Heart left ventricle (tissue), 16 donors: ENCODE measurements at regions not wholly inside any gene's neighbourhood (a gene's known extent, or its start where the extent isn't known, plus 50 kb on each side); places are given as distances from the start of the nearest gene placed in this dataset.
"Not testable (repeated sequence)": the region's sequence is repeated elsewhere in the genome, so short reads cannot be mapped to it uniquely, and the experiment has no call there.

Source experiments
- ATAC-seq, 4 donors: fragments of 200-7000 bp; cut with Tn5 transposase; one replicate each; pipeline ENCODE4 v1.9.1; 2020 to 2022; ENCODE audit warnings: moderate library complexity in 4 of 4, mild to moderate bottlenecking in 3 of 4, moderate number of reproducible peaks in 1 of 4
- DNase-seq, 5 donors: peaks; one replicate each; pipeline ENCODE4 v3.0.0-alpha.2; 2020
- H3K27ac ChIP-seq, 12 donors: fragments of 200-600 bp; sonication (generic) in 4 of 12; one replicate each; pipeline versions ENCODE4 v1.5.0 to v1.8.0; 2016 to 2022; ENCODE audit warnings: mild to moderate bottlenecking in 2 of 12
- H3K27me3 ChIP-seq, 9 donors: fragments of 200-600 bp; sonication (generic) in 2 of 9; one replicate each; pipeline versions ENCODE4 v1.5.1 to v1.8.0; 2016 to 2022; ENCODE audit warnings: mild to moderate bottlenecking in 3 of 9
- H3K36me3 ChIP-seq, 9 donors: fragments of 200-600 bp; sonication (generic) in 2 of 9; one replicate each; pipeline versions ENCODE4 v1.5.0 to v1.8.0; 2018 to 2022; ENCODE audit warnings: mild to moderate bottlenecking in 2 of 9
- H3K4me1 ChIP-seq, 12 donors: fragments of 200-600 bp; sonication (generic) in 4 of 12; one replicate each; pipeline versions ENCODE4 v1.5.0 to v1.8.0; 2016 to 2022; ENCODE audit warnings: mild to moderate bottlenecking in 3 of 12
- H3K4me3 ChIP-seq, 12 donors: fragments of 200-600 bp; sonication (generic) in 4 of 12; one replicate each; pipeline versions ENCODE4 v1.5.0 to v1.8.0; 2017 to 2022; ENCODE audit warnings: mild to moderate bottlenecking in 9 of 12, moderate library complexity in 4 of 12
- H3K9me3 ChIP-seq, 12 donors: fragments of 200-600 bp; sonication (generic) in 4 of 12; one replicate each; pipeline versions ENCODE4 v1.5.0 to v1.8.0; 2016 to 2022; ENCODE audit warnings: mild to moderate bottlenecking in 1 of 12
- CTCF ChIP-seq, 12 donors: fragments of 200-600 bp; sonication (generic) in 4 of 12; IDR thresholded peaks; one replicate each; pipeline versions ENCODE4 v1.5.0 to v1.8.0; 2018 to 2022; ENCODE audit warnings: antibody characterized with exemption in 12 of 12, mild to moderate bottlenecking in 5 of 12
- POLR2A ChIP-seq, 2 donors: fragments of 450-650 bp; IDR thresholded peaks; one replicate each; pipeline ENCODE4 v1.6.1; 2017; ENCODE audit warnings: antibody characterized with exemption in 2 of 2, mild to moderate bottlenecking in 2 of 2, moderate library complexity in 2 of 2
- WGBS, 4 donors: extraction: QIAGEN DNeasy Blood & Tissue Kit in 2 of 4; methylation state at CpG; one replicate each; pipeline versions ENCODE4 v1.1.5 to v1.1.7; 2013 to 2018; 5-methylcytosine and 5-hydroxymethylcytosine counted together
- intact Hi-C, 10 donors: fragments of 100-400 bp; cut with DNase I; formaldehyde crosslinking; loops; one replicate each; pipeline versions ENCODE4 v1.11.1 to v1.14.2; 2022
- donor health status: ischemic (EF 13 %, LVEDD 7.1; RV severe dilation, severe dysfunction).
- donor health status: healthy with polysubstance abuse.
- donor health status: DM: no; HTN: yes; CAD: no.
- donor health status: DM: no; HTN: no; CAD: no.
- donor health status: ischemic (EF 25% LVEDD 6.9; RV normal size, moderate dysfunction).
- donor health status: ischemic (EF 25% LVEDD 5.7; RV mildly dilated, moderate dysfunction).
- donor health status: healthy.
- donor health status: DM: yes; HTN: yes; CAD: no.
- donor health status: ischemic (EF 35%, LVEDD 5.7; RV mildly dilated, moderate dysfunction).
- donor health status: nonischemic (EF 11% LVEDD 7.7; RV severe dilation, severe dysfunction).
- donor health status: DM: yes; HTN: yes; CAD: no.
- donor health status: PGD.
- donor health status: ischemic (EF 29% LVEDD 5.4; RV normal size, mild dysfunction).
- donor health status: nonischemic (EF 23%, LVEDD 6.1; RV moderate dilation, normal function).

GRCh38 chr6:69456086-69456485 is 340.7 kb downstream of the LMBRD1 start:
- DNase-seq (no peak), ATAC-seq (no peak)
- Histone ChIP-seq H3K36me3 (no peaks in the 10 kb centered on the region), H3K4me1 (no peaks in the 10 kb centered on the region), H3K4me3 (no peak overlapping the region), H3K27ac (no peak overlapping the region), H3K27me3 (no peaks in the 10 kb centered on the region), H3K9me3 (peaks cover 0 to 14% (median 2%) of the 10 kb centered on the region in 12 donors)
- 65 to 84% (median 75%) methylated on average over 3 of the region's 3 CpGs for WGBS, 4 donors
- intact Hi-C loops: no loop called here
- TF ChIP-seq POLR2A (IDR thresholded peaks at IDR 0.05) (no peak), CTCF (IDR thresholded peaks at IDR 0.05) (no peak)

- H3K27ac ChIP-seq, DNase-seq, intact Hi-C loops, H3K4me3 ChIP-seq, H3K36me3 ChIP-seq, H3K4me1 ChIP-seq, ATAC-seq, H3K27me3 ChIP-seq: not testable (repeated sequence)
- H3K9me3 ChIP-seq: peaks cover 0 to 16% (median 3%) of the 10 kb centered on the region in 12 donors
- WGBS, 4 donors: 90 to 97% (median 94%) methylated on average over 2 of the region's 2 CpGs
Observed at GRCh38 chr6:69454619-69455018, 342.2 kb downstream of the LMBRD1 start.

DNA sequence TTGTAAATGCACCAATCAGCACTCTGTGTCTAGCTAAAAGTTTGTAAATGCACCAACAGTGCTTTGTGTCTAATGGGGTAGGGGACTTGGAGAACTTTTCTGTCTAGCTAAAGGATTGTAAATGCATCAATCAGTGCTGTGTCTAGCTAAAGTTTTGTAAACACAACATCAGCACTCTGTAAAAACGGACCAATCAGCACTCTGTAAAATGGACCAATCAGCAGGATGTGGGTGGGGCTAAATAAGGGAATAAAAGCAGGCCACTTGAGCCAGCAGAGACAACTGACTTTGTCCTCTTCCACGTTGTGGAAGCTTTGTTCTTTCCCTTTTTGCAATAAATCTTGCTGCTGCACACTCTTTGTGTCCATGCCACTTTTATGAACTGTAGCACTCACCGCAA is 346.3 kb downstream of the LMBRD1 start:
- H3K4me1 ChIP-seq: not testable (repeated sequence)

GRCh38 chr6:69449887-69450286 is 346.9 kb downstream of the LMBRD1 start:
- intact Hi-C loops: no loop called here
- ATAC-seq (no peak), DNase-seq (no peak)
- Histone ChIP-seq H3K36me3 (no peaks in the 10 kb centered on the region), H3K4me3 (no peak overlapping the region), H3K9me3 (peaks cover 0 to 28% (median 3%) of the 10 kb centered on the region in 12 donors), H3K27me3 (no peaks in the 10 kb centered on the region), H3K4me1 (no peaks in the 10 kb centered on the region), H3K27ac (no peak overlapping the region)
- no peak for TF ChIP-seq POLR2A (IDR thresholded peaks at IDR 0.05)
- no peak for TF ChIP-seq CTCF (IDR thresholded peaks at IDR 0.05)
- WGBS, 4 donors: 89 to 96% (median 92%) methylated on average over 5 to 8 of the region's 8 CpGs

More for the DNA sequence above, 346.3 kb downstream of the LMBRD1 start:
- H3K4me3 ChIP-seq, intact Hi-C loops, H3K27me3 ChIP-seq, H3K27ac ChIP-seq, ATAC-seq, H3K36me3 ChIP-seq, DNase-seq: not testable (repeated sequence)
- 54 to 64% (median 58%) methylated on average over 3 of the region's 3 CpGs for WGBS, 4 donors
- H3K9me3 ChIP-seq: peaks cover 0 to 28% (median 3%) of the 10 kb centered on the region in 12 donors
